SH-SY5Y (cell line): ENCODE measurements at regions not wholly inside any gene's neighbourhood (a gene's known extent, or its start where the extent isn't known, plus 50 kb on each side); places are given as distances from the start of the nearest gene placed in this dataset.

Experiments used
- GATA2 ChIP-seq: IDR thresholded peaks from 2 replicates; pipeline ENCODE4 v1.6.1; 2011; ENCODE audit warnings: mild to moderate bottlenecking, low read depth, low read length
- GATA3 ChIP-seq: IDR thresholded peaks from 2 replicates; pipeline ENCODE4 v1.6.1; 2011; ENCODE audit warnings: low read depth, mild to moderate bottlenecking, low read length, moderate library complexity

DNA sequence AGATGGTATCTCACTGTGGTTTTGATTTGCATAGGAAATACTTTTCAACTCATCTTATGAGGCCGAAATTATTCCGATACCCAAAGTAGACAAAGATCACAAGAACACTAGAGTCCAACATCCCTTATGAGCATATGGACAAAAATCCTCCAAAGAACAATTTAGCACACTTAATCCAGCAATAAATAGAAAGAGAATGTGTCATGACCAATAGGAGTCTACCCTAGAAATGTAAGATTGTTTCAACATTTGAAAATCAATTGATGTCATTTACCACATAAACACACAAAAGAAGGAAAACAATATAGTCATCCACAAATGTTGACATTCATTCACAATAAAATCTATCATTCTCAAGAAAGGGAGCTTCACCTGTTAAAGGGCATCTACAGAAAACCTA, 307.8 kb upstream of the SMIM21 start:
- TF ChIP-seq GATA2 (no peak), GATA3 (no peak)
